Activated CD8-positive, alpha-beta memory T cell treated with anti-CD3 and anti-CD28 coated beads, Interleukin-2, amount 50 U/mL, for 1 hour (primary cell): ENCODE measurements at regions not wholly inside any gene's neighbourhood (a gene's known extent, or its start where the extent isn't known, plus 50 kb on each side); places are given as distances from the start of the nearest gene placed in this dataset.

Experiments
- DNase-seq: peaks from one replicate; pipeline ENCODE4 v3.0.0-alpha.2; 2020; ENCODE audit errors: extremely low read depth

- DNase-seq: no peak
Observed at GRCh38 chr2:237271698-237272652, 142.0 kb downstream of the COL6A3 start.
